Endothelial cell of umbilical vein (primary cell): ENCODE measurements at regions not wholly inside any gene's neighbourhood (a gene's known extent, or its start where the extent isn't known, plus 50 kb on each side); places are given as distances from the start of the nearest gene placed in this dataset.
A peak's percentile ranks its signal among the peaks of the same experiment; 100 is the strongest.
"Not testable (repeated sequence)": the region's sequence is repeated elsewhere in the genome, so short reads cannot be mapped to it uniquely, and the experiment has no call there.

ENCODE experiments used
- BruUV-seq: library from RNA; stranded (reverse); fragments of 400-500 nt; replicated peaks from 2 replicates; lab custom pipeline; 2021; lab: Mats Ljungman, UMichigan
- CTCF ChIA-PET: fragments of 300-600, 350-600 bp; sonication (Branson Sonifier 250); formaldehyde crosslinking; loops from one replicate; lab custom pipeline; 2021; ENCODE audit warnings: antibody characterized with exemption, inconsistent platforms; lab: Charles Lee
- POLR2A ChIA-PET: fragments of 300-600, 350-600 bp; sonication (Branson Sonifier 250); formaldehyde crosslinking; loops from one replicate; lab custom pipeline; 2021; ENCODE audit warnings: antibody characterized with exemption, inconsistent platforms; lab: Charles Lee
- DNase-seq: peaks from one replicate; pipeline ENCODE4 v3.0.0-alpha.2; 2011; ENCODE audit warnings: low read depth, low spot score
- FAIRE-seq: peaks from 2 replicates; lab custom pipeline; 2011; peaks lifted over from hg19 to GRCh38; lab: Jason Lieb, UNC
- H2AFZ ChIP-seq: 2 replicates; pipeline ENCODE4 v1.6.0; 2012; ENCODE audit warnings: low read depth, low read length, control low read depth, inconsistent platforms
- H3K27ac ChIP-seq: 2 replicates; pipeline ENCODE4 v1.5.1; 2011; ENCODE audit warnings: low read depth, mild to moderate bottlenecking, control low read depth, low read length, moderate library complexity; ENCODE audit not compliant: insufficient read depth
- H3K27me3 ChIP-seq, 2 experiments: 2 replicates each; pipeline versions ENCODE4 v1.6.0 to v1.6.1; 2011; ENCODE audit warnings: low read length in 2 of 2, mixed read lengths in 1 of 2; ENCODE audit not compliant: control insufficient read depth in 2 of 2, insufficient read depth in 2 of 2
- H3K36me3 ChIP-seq, 2 experiments: 2 replicates in 1 of 2; 3 replicates in 1 of 2; pipeline ENCODE4 v1.5.1; 2011; ENCODE audit warnings: low read length in 2 of 2, mild to moderate bottlenecking in 1 of 2, moderate library complexity in 1 of 2; ENCODE audit not compliant: control insufficient read depth in 2 of 2, insufficient read depth in 2 of 2; ENCODE audit errors: extremely low read depth in 1 of 2
- H3K4me1 ChIP-seq: 3 replicates; pipeline ENCODE4 v1.5.1; 2011; ENCODE audit warnings: mild to moderate bottlenecking, low read length; ENCODE audit not compliant: control insufficient read depth, insufficient read depth; ENCODE audit errors: extremely low read depth
- H3K4me2 ChIP-seq: 2 replicates; pipeline ENCODE4 v1.6.1; 2011; ENCODE audit warnings: low read length, control low read depth, mixed read lengths; ENCODE audit not compliant: insufficient read depth
- H3K4me3 ChIP-seq, 3 experiments: fragments of 200-600 bp in 1 of 3; sonication (generic), shearing (Covaris generic) in 1 of 3; replicated peaks in 1 of 3; 2 replicates each; pipeline ENCODE4 v1.5.1; 2011 to 2016; ENCODE audit warnings: control low read depth in 3 of 3, low read length in 3 of 3, mild to moderate bottlenecking in 2 of 3, inconsistent platforms in 1 of 3, low read depth in 1 of 3, moderate library complexity in 1 of 3; ENCODE audit not compliant: insufficient read depth in 1 of 3
- H3K79me2 ChIP-seq: 2 replicates; pipeline ENCODE4 v1.6.0; 2012; ENCODE audit warnings: low read length, inconsistent platforms; ENCODE audit not compliant: control insufficient read depth, insufficient read depth
- H3K9ac ChIP-seq: replicated peaks from 2 replicates; pipeline ENCODE3; 2011; ENCODE audit warnings: low read length, control low read depth; ENCODE audit not compliant: insufficient read depth; ENCODE audit errors: extremely low read depth
- H3K9me1 ChIP-seq: replicated peaks from 3 replicates; pipeline ENCODE4 v1.6.0; 2011; ENCODE audit warnings: mild to moderate bottlenecking, low read length; ENCODE audit not compliant: control insufficient read depth, insufficient read depth; ENCODE audit errors: extremely low read depth
- H3K9me3 ChIP-seq: replicated peaks from 2 replicates; pipeline ENCODE4 v1.5.1; 2012; ENCODE audit warnings: low read length, inconsistent platforms; ENCODE audit not compliant: control insufficient read depth, insufficient read depth
- H4K20me1 ChIP-seq: replicated peaks from 2 replicates; pipeline ENCODE3; 2011; ENCODE audit warnings: mild to moderate bottlenecking, low read length; ENCODE audit not compliant: control insufficient read depth, insufficient read depth; ENCODE audit errors: extremely low read depth
- POLR2A ChIP-seq: IDR thresholded peaks from 2 replicates; pipeline ENCODE4 v1.6.1; 2012; ENCODE audit warnings: low read depth, mild to moderate bottlenecking, control low read depth, low read length
- dilution Hi-C: fragments of 300-500 bp; cut with MboI; formaldehyde crosslinking; loops from one replicate; pipeline ENCODE4 v1.15.0; 2019; ENCODE audit warnings: low sequenced_read_pairs; ENCODE audit not compliant: extremely low pct_ligation_motif_present
- intact Hi-C: fragments of 100-400 bp; cut with micrococcal nuclease; formaldehyde crosslinking; loops from one replicate; pipeline ENCODE4 v1.10.0; 2022
- TF ChIP-seq, protein P1 (sequence below), 2 donors: IDR thresholded peaks; 1 replicate in 1 of 2; 2 replicates in 1 of 2; pipeline ENCODE4 v1.5.1; 2011; ENCODE audit warnings: low read length in 2 of 2, mild to moderate bottlenecking in 2 of 2, moderate library complexity in 2 of 2, control low read depth in 1 of 2, inconsistent platforms in 1 of 2, low read depth in 1 of 2; ENCODE audit not compliant: insufficient read depth in 1 of 2; ENCODE audit errors: extremely low read depth in 1 of 2
- TF ChIP-seq, protein P2 (sequence below): IDR thresholded peaks from 2 replicates; pipeline ENCODE4 v1.6.1; 2011; ENCODE audit not compliant: insufficient read depth, insufficient read length

DNA sequence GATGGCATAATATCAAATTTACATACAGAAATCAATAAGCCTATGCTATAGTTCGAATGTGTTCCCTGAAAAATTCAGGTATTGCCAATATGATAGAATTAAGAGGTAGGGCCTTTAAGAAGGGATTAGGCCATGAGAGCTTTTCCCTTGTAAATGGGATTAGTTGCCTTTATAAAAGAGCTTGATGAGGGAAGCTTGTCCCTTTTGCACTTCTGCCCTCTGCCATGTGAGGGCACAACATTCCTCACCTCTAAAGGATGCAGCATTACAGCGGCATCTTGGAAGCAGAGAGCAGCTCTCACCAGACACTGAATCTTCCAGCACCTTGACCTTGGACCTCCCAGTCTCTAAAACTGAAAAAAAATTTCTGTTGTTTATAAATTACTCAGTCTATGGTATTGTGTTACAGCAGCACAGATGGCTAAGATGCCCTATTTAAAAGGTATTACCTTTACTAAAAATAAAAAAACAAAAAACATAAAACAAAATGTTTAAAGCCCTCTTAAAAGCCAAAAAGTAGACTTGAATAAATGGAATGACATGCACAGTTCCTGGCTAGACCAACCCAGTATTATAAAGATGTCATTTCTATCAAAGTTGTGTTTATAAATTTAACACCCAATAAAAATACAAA, 909.6 kb downstream of the REEP3 start:
- Histone ChIP-seq H3K9me1 (no peaks in the 10 kb centered on the region), H3K79me2 (no peaks in the 10 kb centered on the region), H3K4me2 (no peak overlapping the region), H3K4me1 (no peaks in the 10 kb centered on the region), H3K27me3 (no peaks in the 10 kb centered on the region), H4K20me1 (no peaks in the 10 kb centered on the region), H2AFZ (no peak overlapping the region), H3K9ac (no peak overlapping the region), H3K4me3 (no peak overlapping the region), H3K36me3 (no peaks in the 10 kb centered on the region), H3K27ac (no peak overlapping the region), H3K9me3 (no peaks in the 10 kb centered on the region)
- peak; percentile 12 for DNase-seq
- BruUV-seq: no TSS peak
- dilution Hi-C loops (no loop called here), intact Hi-C loops (no loop called here)
- ChIA-PET CTCF (no interaction called here), POLR2A (interaction anchor here (0.6 kb wide), 1 partner anchor 147 kb away, joined by 6 read pairs; no protein-coding TSS in a partner anchor)
- TF ChIP-seq, protein P1, sequence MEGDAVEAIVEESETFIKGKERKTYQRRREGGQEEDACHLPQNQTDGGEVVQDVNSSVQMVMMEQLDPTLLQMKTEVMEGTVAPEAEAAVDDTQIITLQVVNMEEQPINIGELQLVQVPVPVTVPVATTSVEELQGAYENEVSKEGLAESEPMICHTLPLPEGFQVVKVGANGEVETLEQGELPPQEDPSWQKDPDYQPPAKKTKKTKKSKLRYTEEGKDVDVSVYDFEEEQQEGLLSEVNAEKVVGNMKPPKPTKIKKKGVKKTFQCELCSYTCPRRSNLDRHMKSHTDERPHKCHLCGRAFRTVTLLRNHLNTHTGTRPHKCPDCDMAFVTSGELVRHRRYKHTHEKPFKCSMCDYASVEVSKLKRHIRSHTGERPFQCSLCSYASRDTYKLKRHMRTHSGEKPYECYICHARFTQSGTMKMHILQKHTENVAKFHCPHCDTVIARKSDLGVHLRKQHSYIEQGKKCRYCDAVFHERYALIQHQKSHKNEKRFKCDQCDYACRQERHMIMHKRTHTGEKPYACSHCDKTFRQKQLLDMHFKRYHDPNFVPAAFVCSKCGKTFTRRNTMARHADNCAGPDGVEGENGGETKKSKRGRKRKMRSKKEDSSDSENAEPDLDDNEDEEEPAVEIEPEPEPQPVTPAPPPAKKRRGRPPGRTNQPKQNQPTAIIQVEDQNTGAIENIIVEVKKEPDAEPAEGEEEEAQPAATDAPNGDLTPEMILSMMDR (IDR thresholded peaks at IDR 0.05; ENCODE audit: extremely low read depth in 1 of 2, insufficient read depth in 1 of 2, low read depth in 1 of 2, low read length in 2 of 2): peak in 1 of 2 donors; percentile 16
- no peak for TF ChIP-seq POLR2A
- TF ChIP-seq, protein P2, sequence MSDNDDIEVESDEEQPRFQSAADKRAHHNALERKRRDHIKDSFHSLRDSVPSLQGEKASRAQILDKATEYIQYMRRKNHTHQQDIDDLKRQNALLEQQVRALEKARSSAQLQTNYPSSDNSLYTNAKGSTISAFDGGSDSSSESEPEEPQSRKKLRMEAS: no peak
- peak; percentile 44 for FAIRE-seq

DNA sequence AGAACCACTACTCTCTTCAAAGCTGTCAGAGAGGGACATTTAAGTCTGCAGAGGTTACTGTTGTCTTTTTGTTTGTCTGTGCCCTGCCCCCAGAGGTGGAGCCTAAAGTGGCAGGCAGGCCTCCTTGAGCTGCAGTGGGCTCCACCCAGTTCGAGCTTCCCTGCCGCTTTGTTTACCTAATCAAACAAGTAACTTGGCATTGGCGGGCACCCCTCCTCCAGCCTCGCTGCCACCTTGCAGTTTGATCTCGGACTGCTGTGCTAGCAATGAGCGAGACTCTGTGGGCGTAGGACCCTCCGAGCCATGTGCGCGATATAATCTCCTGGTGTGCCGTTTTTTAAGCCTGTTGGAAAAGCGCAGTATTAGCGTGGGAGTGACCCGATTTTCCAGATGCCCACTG, 920.7 kb downstream of the REEP3 start:
- H3K79me2 ChIP-seq, POLR2A ChIA-PET, dilution Hi-C loops, H3K9me3 ChIP-seq, H3K4me3 ChIP-seq, H3K9ac ChIP-seq, FAIRE-seq, CTCF ChIA-PET, H3K27ac ChIP-seq, BruUV-seq, intact Hi-C loops, H3K9me1 ChIP-seq, H2AFZ ChIP-seq, H3K36me3 ChIP-seq, H4K20me1 ChIP-seq, H3K4me2 ChIP-seq, DNase-seq, H3K4me1 ChIP-seq, H3K27me3 ChIP-seq: not testable (repeated sequence)
